Gastroesophageal sphincter (tissue), 3 donors: ENCODE measurements at regions not wholly inside any gene's neighbourhood (a gene's known extent, or its start where the extent isn't known, plus 50 kb on each side); places are given as distances from the start of the nearest gene placed in this dataset.

Source experiments
- CTCF ChIP-seq, 4 experiments: fragments of 200-600 bp in 2 of 4; fragments of 450-650 bp in 2 of 4; sonication (generic) in 1 of 4; IDR thresholded peaks; one replicate each; pipeline ENCODE4 v1.5.1; 2017 to 2019; ENCODE audit warnings: antibody characterized with exemption in 4 of 4, mild to moderate bottlenecking in 2 of 4, moderate library complexity in 2 of 4
- POLR2A ChIP-seq, 2 donors: fragments of 450-650 bp; IDR thresholded peaks; one replicate each; pipeline ENCODE4 v1.6.1; 2017; ENCODE audit warnings: antibody characterized with exemption in 2 of 2, mild to moderate bottlenecking in 2 of 2, moderate library complexity in 1 of 2
- POLR2AphosphoS5 ChIP-seq: sonication (generic); formaldehyde crosslinking; IDR thresholded peaks from one replicate; pipeline ENCODE4 v1.6.1; 2017; ENCODE audit warnings: antibody characterized with exemption

- TF ChIP-seq CTCF (IDR thresholded peaks at IDR 0.05) (no peak), POLR2A (IDR thresholded peaks at IDR 0.05) (no peak), POLR2AphosphoS5 (no peak)
Measured at GRCh38 chr2:60296219-60296955, 257.1 kb downstream of the BCL11A start.
